GM23338 (cell line): ENCODE measurements at regions not wholly inside any gene's neighbourhood (a gene's known extent, or its start where the extent isn't known, plus 50 kb on each side); places are given as distances from the start of the nearest gene placed in this dataset.

ENCODE experiments used
- ATAC-seq: fragments of 200-7000 bp; cut with Tn5 transposase; 3 replicates; pipeline ENCODE4 v1.9.1; 2020
- DNase-seq: peaks from one replicate; pipeline ENCODE4 v3.0.0-alpha.2; 2015; ENCODE audit warnings: low spot score
- H2AFZ ChIP-seq: fragments of 200-600 bp; sonication (generic); 2 replicates; pipeline ENCODE4 v1.8.0; 2016; ENCODE audit warnings: antibody characterized with exemption, mild to moderate bottlenecking, moderate library complexity
- H3F3A ChIP-seq: fragments of 200-600 bp; sonication (generic); replicated peaks from 2 replicates; pipeline ENCODE4 v1.8.0; 2017; ENCODE audit warnings: antibody characterized with exemption, mixed run types, low read depth
- H3K27ac ChIP-seq: fragments of 200-600 bp; sonication (generic); 2 replicates; pipeline ENCODE4 v1.6.1; 2016; ENCODE audit warnings: low read depth
- H3K27me3 ChIP-seq: fragments of 200-600 bp; sonication (generic); 2 replicates; pipeline ENCODE4 v1.8.0; 2016; ENCODE audit warnings: mild to moderate bottlenecking, mixed run types, moderate library complexity; ENCODE audit not compliant: insufficient read depth
- H3K36me3 ChIP-seq: fragments of 200-600 bp; sonication (generic); 2 replicates; pipeline ENCODE4 v1.8.0; 2016; ENCODE audit warnings: mild to moderate bottlenecking; ENCODE audit not compliant: insufficient read depth
- H3K4me1 ChIP-seq: fragments of 200-600 bp; sonication (generic); 2 replicates; pipeline ENCODE4 v1.8.0; 2016; ENCODE audit warnings: mild to moderate bottlenecking, moderate library complexity; ENCODE audit not compliant: insufficient read depth
- H3K4me2 ChIP-seq: fragments of 200-600 bp; sonication (generic); 2 replicates; pipeline ENCODE4 v1.7.1; 2017; ENCODE audit warnings: mixed run types
- H3K4me3 ChIP-seq: fragments of 200-600 bp; sonication (generic); 2 replicates; pipeline ENCODE4 v1.6.1; 2016; ENCODE audit warnings: mixed run types
- H3K79me2 ChIP-seq: fragments of 200-600 bp; sonication (generic); replicated peaks from 2 replicates; pipeline ENCODE4 v1.8.0; 2017; ENCODE audit warnings: mild to moderate bottlenecking; ENCODE audit not compliant: insufficient read depth
- H3K9me2 ChIP-seq: fragments of 200-600 bp; sonication (generic); 2 replicates; pipeline ENCODE4 v1.8.0; 2017; ENCODE audit not compliant: insufficient read depth
- H4K20me1 ChIP-seq: fragments of 200-600 bp; sonication (generic); replicated peaks from 2 replicates; pipeline ENCODE4 v1.8.0; 2017; ENCODE audit warnings: mild to moderate bottlenecking; ENCODE audit not compliant: insufficient read depth
- H3K27ac Mint-ChIP-seq: 2 replicates; pipeline ENCODE4 v1.8.0; 2020; ENCODE audit warnings: inconsistent platforms, mild to moderate bottlenecking, moderate library complexity, mixed read lengths
- H3K27me3 Mint-ChIP-seq: 3 replicates; pipeline ENCODE4 v1.8.0; 2022; ENCODE audit warnings: low read depth, mild to moderate bottlenecking, moderate library complexity, mixed read lengths, inconsistent platforms; ENCODE audit not compliant: insufficient read depth, poor library complexity
- H3K36me3 Mint-ChIP-seq: 3 replicates; pipeline ENCODE4 v1.8.0; 2021; ENCODE audit warnings: low read depth, mild to moderate bottlenecking, inconsistent platforms, moderate library complexity, mixed read lengths
- H3K4me1 Mint-ChIP-seq: 3 replicates; pipeline ENCODE4 v1.8.0; 2020; ENCODE audit warnings: mild to moderate bottlenecking, inconsistent platforms, mixed read lengths
- H3K4me3 Mint-ChIP-seq: 3 replicates; pipeline ENCODE4 v1.8.0; 2021; ENCODE audit warnings: moderate library complexity, mild to moderate bottlenecking, inconsistent platforms, mixed read lengths
- H3K9me3 Mint-ChIP-seq: 3 replicates; pipeline ENCODE4 v1.8.0; 2020; ENCODE audit warnings: moderate library complexity, mild to moderate bottlenecking, inconsistent platforms, mixed read lengths
- CREB1 ChIP-seq: fragments of 250-450 bp; sonication (Bioruptor Pico); IDR thresholded peaks from 2 replicates; pipeline ENCODE4 v1.5.0; 2020; ENCODE audit warnings: low read depth, mild to moderate bottlenecking, moderate library complexity
- CTCF ChIP-seq, 2 experiments: fragments of 200-600 bp in 1 of 2; sonication (generic) in 1 of 2; conservative IDR thresholded peaks; 2 replicates each; pipeline versions ENCODE4 v1.5.1 to v1.6.1; 2016 to 2017; ENCODE audit warnings: antibody characterized with exemption in 2 of 2, low read depth in 2 of 2, mild to moderate bottlenecking in 2 of 2, moderate library complexity in 1 of 2
- ETS1 ChIP-seq: IDR thresholded peaks from 2 replicates; pipeline ENCODE4 v1.6.1; 2016; ENCODE audit warnings: antibody characterized with exemption
- EZH2 ChIP-seq: fragments of 200-600 bp; sonication (generic); IDR thresholded peaks from one replicate; pipeline ENCODE4 v1.8.0; 2017; ENCODE audit warnings: antibody characterized with exemption, mild to moderate bottlenecking, low read depth; ENCODE audit not compliant: unreplicated experiment
- NANOG ChIP-seq: IDR thresholded peaks from 2 replicates; pipeline ENCODE4 v1.6.1; 2016; ENCODE audit warnings: antibody characterized with exemption, borderline replicate concordance
- POLR2AphosphoS5 ChIP-seq: IDR thresholded peaks from 2 replicates; pipeline ENCODE4 v1.6.1; 2016; ENCODE audit warnings: antibody characterized with exemption, low read depth
- REST ChIP-seq: IDR thresholded peaks from one replicate; pipeline ENCODE4 v1.6.1; 2018; ENCODE audit warnings: antibody characterized with exemption; ENCODE audit not compliant: unreplicated experiment
- STAT1 ChIP-seq: IDR thresholded peaks from one replicate; pipeline ENCODE4 v1.6.1; 2016; ENCODE audit warnings: antibody characterized with exemption; ENCODE audit not compliant: unreplicated experiment
- ZNF114 ChIP-seq: fragments of 250-450 bp; sonication (Bioruptor Pico); IDR thresholded peaks from 2 replicates; pipeline ENCODE4 v1.5.0; 2020; ENCODE audit warnings: mild to moderate bottlenecking, moderate library complexity
- ZNF331 ChIP-seq: fragments of 250-450 bp; sonication (Bioruptor Pico); IDR thresholded peaks from 2 replicates; pipeline ENCODE4 v1.5.0; 2020; ENCODE audit warnings: low read depth, mild to moderate bottlenecking, moderate library complexity
- ZNF462 ChIP-seq: fragments of 250-450 bp; sonication (Bioruptor Pico); IDR thresholded peaks from 2 replicates; pipeline ENCODE4 v1.5.0; 2020; ENCODE audit warnings: mild to moderate bottlenecking, moderate library complexity

GRCh38 chr13:72463561-72463960 lies 263.9 kb downstream of the MZT1 start:
- Histone ChIP-seq H3K9me2 (no peaks in the 10 kb centered on the region), H3K4me3 (no peak overlapping the region), H3K27me3 (no peaks in the 10 kb centered on the region), H3K4me1 (peaks cover 2% of the 10 kb centered on the region; the same call in 1 of the 2 replicates), H4K20me1 (no peaks in the 10 kb centered on the region), H3K36me3 (no peaks in the 10 kb centered on the region), H2AFZ (peak overlapping the region; percentile 33; the same call in 1 of the 2 replicates), H3K4me2 (no peak overlapping the region), H3K27ac (no peak overlapping the region), H3K79me2 (no peaks in the 10 kb centered on the region), H3F3A (no peaks in the 10 kb centered on the region)
- Mint-ChIP-seq H3K4me3 (no peak overlapping the region), H3K9me3 (no peaks in the 10 kb centered on the region), H3K27ac (no peak overlapping the region), H3K4me1 (peaks cover 3% of the 10 kb centered on the region; the same call in 2 of the 3 replicates), H3K36me3 (no peaks in the 10 kb centered on the region), H3K27me3 (peaks cover 2% of the 10 kb centered on the region)
- DNase-seq, result no peak
- TF ChIP-seq ZNF114 (CRISPR knock-in tag) (no peak), EZH2 (no peak), NANOG (no peak), POLR2AphosphoS5 (no peak), REST (no peak), CREB1 (CRISPR knock-in tag) (no peak), ETS1 (no peak), ZNF331 (no peak), ZNF462 (CRISPR knock-in tag) (no peak), STAT1 (no peak), CTCF (conservative IDR thresholded peaks at IDR 0.05; ENCODE audit: low read depth in 2 of 2) (no peak)
- ATAC-seq, result no peak; the same call in 2 of the 3 replicates
